Stimulated activated CD4-positive, alpha-beta T cell treated with anti-CD3 and anti-CD28 coated beads, Interleukin-15, amount 100 ng/mL, for 24 hours (primary cell): ENCODE measurements at regions not wholly inside any gene's neighbourhood (a gene's known extent, or its start where the extent isn't known, plus 50 kb on each side); places are given as distances from the start of the nearest gene placed in this dataset.

Source experiments
- DNase-seq: peaks from one replicate; pipeline ENCODE4 v3.0.0-alpha.2; 2020

GRCh38 chr11:131056036-131056435 lies 139.8 kb upstream of the SNX19 start:
- DNase-seq, result no peak

GRCh38 chr11:131063638-131064037 lies 147.4 kb upstream of the SNX19 start:
- DNase-seq, result no peak

- DNase-seq, result peak; percentile 46
Measured at GRCh38 chr11:131064373-131064991, 148.2 kb upstream of the SNX19 start.

GRCh38 chr11:131065435-131066413 lies 149.4 kb upstream of the SNX19 start:
- DNase-seq, result no peak

GRCh38 chr11:131066551-131066950 lies 150.3 kb upstream of the SNX19 start:
- no peak for DNase-seq

- DNase-seq, result no peak
Measured at GRCh38 chr11:131070365-131070764, 154.1 kb upstream of the SNX19 start.

- no peak for DNase-seq
Measured at GRCh38 chr11:131073167-131073566, 156.9 kb upstream of the SNX19 start.

- no peak for DNase-seq
Measured at GRCh38 chr11:131074573-131074972, 158.3 kb upstream of the SNX19 start.

- no peak for DNase-seq
Measured at GRCh38 chr11:131077340-131077739, 161.1 kb upstream of the SNX19 start.

GRCh38 chr11:131079036-131079435 lies 162.8 kb upstream of the SNX19 start:
- DNase-seq, result no peak

- DNase-seq, result no peak
Measured at GRCh38 chr11:131089727-131090245, 173.5 kb upstream of the SNX19 start.

- no peak for DNase-seq
Measured at GRCh38 chr11:131092469-131092868, 176.2 kb upstream of the SNX19 start.

GRCh38 chr11:131094827-131095226 lies 178.5 kb upstream of the SNX19 start:
- no peak for DNase-seq

GRCh38 chr11:131095511-131096185 lies 179.4 kb upstream of the SNX19 start:
- DNase-seq, result no peak

- no peak for DNase-seq
Measured at GRCh38 chr11:131099013-131099412, 182.7 kb upstream of the SNX19 start.

GRCh38 chr11:131099746-131100145 lies 183.5 kb upstream of the SNX19 start:
- no peak for DNase-seq

GRCh38 chr11:131108760-131109159 lies 192.5 kb upstream of the SNX19 start:
- DNase-seq, result no peak

GRCh38 chr11:131109257-131109656 lies 193.0 kb upstream of the SNX19 start:
- DNase-seq, result no peak

GRCh38 chr11:131109790-131110189 lies 193.5 kb upstream of the SNX19 start:
- no peak for DNase-seq

GRCh38 chr11:131111775-131112174 lies 195.5 kb upstream of the SNX19 start:
- no peak for DNase-seq

GRCh38 chr11:131118247-131118646 lies 202.0 kb upstream of the SNX19 start:
- DNase-seq, result no peak

- DNase-seq, result no peak
Measured at GRCh38 chr11:131121426-131122333, 205.4 kb upstream of the SNX19 start.
